Subcutaneous abdominal adipose tissue (tissue), 5 donors: ENCODE measurements at regions not wholly inside any gene's neighbourhood (a gene's known extent, or its start where the extent isn't known, plus 50 kb on each side); places are given as distances from the start of the nearest gene placed in this dataset.
"Not testable (repeated sequence)": the region's sequence is repeated elsewhere in the genome, so short reads cannot be mapped to it uniquely, and the experiment has no call there.

Experiments used
- H3K27ac ChIP-seq: one replicate; pipeline ENCODE4 v1.7.0; 2013; ENCODE audit warnings: low read depth, mild to moderate bottlenecking, inconsistent platforms, low read length, moderate library complexity
- H3K27me3 ChIP-seq, 5 donors: one replicate each; pipeline ENCODE4 v1.7.0; 2013; ENCODE audit warnings: low read length in 5 of 5, inconsistent platforms in 1 of 5; ENCODE audit not compliant: control insufficient read depth in 5 of 5, insufficient read depth in 4 of 5
- H3K36me3 ChIP-seq, 5 donors: one replicate each; pipeline ENCODE4 v1.7.0; 2013; ENCODE audit warnings: low read length in 5 of 5; ENCODE audit not compliant: control insufficient read depth in 5 of 5, insufficient read depth in 5 of 5
- H3K4me1 ChIP-seq, 5 donors: one replicate each; pipeline ENCODE4 v1.7.0; 2013; ENCODE audit warnings: low read length in 5 of 5, mild to moderate bottlenecking in 3 of 5, moderate library complexity in 1 of 5; ENCODE audit not compliant: control insufficient read depth in 5 of 5, insufficient read depth in 5 of 5
- H3K4me3 ChIP-seq, 5 donors: one replicate each; pipeline ENCODE4 v1.7.0; 2013; ENCODE audit warnings: low read length in 5 of 5, low read depth in 1 of 5
- H3K9ac ChIP-seq, 5 donors: one replicate each; pipeline ENCODE4 v1.7.0; 2013; ENCODE audit warnings: low read length in 5 of 5, mild to moderate bottlenecking in 4 of 5, moderate library complexity in 3 of 5
- H3K9me3 ChIP-seq, 5 donors: one replicate each; pipeline ENCODE4 v1.7.0; 2013; ENCODE audit warnings: low read length in 5 of 5; ENCODE audit not compliant: control insufficient read depth in 5 of 5
- donor health status: healthy.
- donor health status: healthy.
- donor health status: healthy.
- donor health status: healthy.
- donor health status: healthy.

GRCh38 chr13:86601351-86601750 is 802.1 kb upstream of the SLITRK6 start:
- Histone ChIP-seq H3K4me3 (no peak overlapping the region), H3K27ac (no peak overlapping the region), H3K4me1 (no peaks in the 10 kb centered on the region), H3K36me3 (no peaks in the 10 kb centered on the region), H3K9me3 (no peaks in the 10 kb centered on the region), H3K9ac (no peak overlapping the region), H3K27me3 (no peaks in the 10 kb centered on the region)

- H3K4me1 ChIP-seq, result peaks cover 0 to 3% (median 0%) of the 10 kb centered on the region in 5 donors
- no peak overlapping the region for H3K4me3 ChIP-seq
- no peaks in the 10 kb centered on the region for H3K27me3 ChIP-seq
Measured at GRCh38 chr13:86606264-86606663, 807.0 kb upstream of the SLITRK6 start.

GRCh38 chr13:86608701-86609100 is 809.5 kb upstream of the SLITRK6 start:
- Histone ChIP-seq H3K4me1 (peaks cover 0 to 3% (median 0%) of the 10 kb centered on the region in 5 donors), H3K27ac (no peak overlapping the region), H3K4me3 (no peak overlapping the region), H3K9me3 (no peaks in the 10 kb centered on the region), H3K27me3 (no peaks in the 10 kb centered on the region), H3K9ac (no peak overlapping the region), H3K36me3 (no peaks in the 10 kb centered on the region)

More at GRCh38 chr13:86606264-86606663, 807.0 kb upstream of the SLITRK6 start:
- Histone ChIP-seq H3K9me3 (no peaks in the 10 kb centered on the region), H3K36me3 (no peaks in the 10 kb centered on the region), H3K9ac (no peak overlapping the region), H3K27ac (no peak overlapping the region)

GRCh38 chr13:86633346-86633745 is 834.1 kb upstream of the SLITRK6 start:
- Histone ChIP-seq H3K9me3 (no peaks in the 10 kb centered on the region), H3K27ac (no peak overlapping the region), H3K27me3 (no peaks in the 10 kb centered on the region), H3K4me3 (no peak overlapping the region), H3K36me3 (no peaks in the 10 kb centered on the region), H3K4me1 (peaks cover 0 to 16% (median 0%) of the 10 kb centered on the region in 5 donors), H3K9ac (no peak overlapping the region)

GRCh38 chr13:86651171-86651570 is 852.0 kb upstream of the SLITRK6 start:
- H3K9ac ChIP-seq, H3K27me3 ChIP-seq, H3K27ac ChIP-seq: not testable (repeated sequence)

GRCh38 chr13:86653009-86653408 is 853.8 kb upstream of the SLITRK6 start:
- H3K4me1 ChIP-seq, result no peaks in the 10 kb centered on the region
- H3K27me3 ChIP-seq, result no peaks in the 10 kb centered on the region
- no peak overlapping the region for H3K9ac ChIP-seq
- H3K4me3 ChIP-seq, result no peak overlapping the region
- H3K9me3 ChIP-seq, result peaks cover 0 to 3% (median 0%) of the 10 kb centered on the region in 5 donors
- no peak overlapping the region for H3K27ac ChIP-seq
- H3K36me3 ChIP-seq, result no peaks in the 10 kb centered on the region

More at GRCh38 chr13:86651171-86651570, 852.0 kb upstream of the SLITRK6 start:
- H3K36me3 ChIP-seq, H3K4me1 ChIP-seq, H3K9me3 ChIP-seq, H3K4me3 ChIP-seq: not testable (repeated sequence)

- Histone ChIP-seq H3K4me3 (no peak overlapping the region), H3K27ac (no peak overlapping the region), H3K27me3 (no peaks in the 10 kb centered on the region), H3K4me1 (no peaks in the 10 kb centered on the region), H3K36me3 (no peaks in the 10 kb centered on the region), H3K9me3 (peaks cover 0 to 3% (median 0%) of the 10 kb centered on the region in 5 donors), H3K9ac (no peak overlapping the region)
Measured at GRCh38 chr13:86655561-86655960, 856.3 kb upstream of the SLITRK6 start.

- Histone ChIP-seq H3K4me1 (no peaks in the 10 kb centered on the region), H3K9ac (no peak overlapping the region), H3K27me3 (no peaks in the 10 kb centered on the region), H3K36me3 (no peaks in the 10 kb centered on the region), H3K4me3 (no peak overlapping the region), H3K27ac (no peak overlapping the region), H3K9me3 (peaks cover 0 to 3% (median 0%) of the 10 kb centered on the region in 5 donors)
Measured at GRCh38 chr13:86660090-86660489, 860.9 kb upstream of the SLITRK6 start.

- H3K4me1 ChIP-seq, result no peaks in the 10 kb centered on the region
- peaks cover 0 to 3% (median 0%) of the 10 kb centered on the region in 5 donors for H3K9me3 ChIP-seq
- H3K4me3 ChIP-seq, result no peak overlapping the region
- H3K36me3 ChIP-seq, result no peaks in the 10 kb centered on the region
- no peak overlapping the region for H3K9ac ChIP-seq
- H3K27ac ChIP-seq, result no peak overlapping the region
- H3K27me3 ChIP-seq, result no peaks in the 10 kb centered on the region
Measured at GRCh38 chr13:86665842-86666241, 866.6 kb upstream of the SLITRK6 start.

GRCh38 chr13:86673931-86674431 is 874.8 kb upstream of the SLITRK6 start:
- no peaks in the 10 kb centered on the region for H3K36me3 ChIP-seq
- no peak overlapping the region for H3K4me3 ChIP-seq
- H3K9ac ChIP-seq, result no peak overlapping the region
- no peak overlapping the region for H3K27ac ChIP-seq
- no peaks in the 10 kb centered on the region for H3K27me3 ChIP-seq
- no peaks in the 10 kb centered on the region for H3K4me1 ChIP-seq
- H3K9me3 ChIP-seq, result no peaks in the 10 kb centered on the region

GRCh38 chr13:86681223-86681622 is 882.0 kb upstream of the SLITRK6 start:
- H3K4me1 ChIP-seq, result peaks cover 0 to 3% (median 0%) of the 10 kb centered on the region in 5 donors
- H3K4me3 ChIP-seq, result no peak overlapping the region
- no peak overlapping the region for H3K27ac ChIP-seq
- H3K27me3 ChIP-seq, result no peaks in the 10 kb centered on the region
- no peak overlapping the region for H3K9ac ChIP-seq
- no peaks in the 10 kb centered on the region for H3K9me3 ChIP-seq
- no peaks in the 10 kb centered on the region for H3K36me3 ChIP-seq
